ENCODE measurements at regions not wholly inside any gene's neighbourhood (a gene's known extent, or its start where the extent isn't known, plus 50 kb on each side); places are given as distances from the start of the nearest gene placed in this dataset.
"Not testable (repeated sequence)": the region's sequence is repeated elsewhere in the genome, so short reads cannot be mapped to it uniquely, and the experiment has no call there.

DNA sequence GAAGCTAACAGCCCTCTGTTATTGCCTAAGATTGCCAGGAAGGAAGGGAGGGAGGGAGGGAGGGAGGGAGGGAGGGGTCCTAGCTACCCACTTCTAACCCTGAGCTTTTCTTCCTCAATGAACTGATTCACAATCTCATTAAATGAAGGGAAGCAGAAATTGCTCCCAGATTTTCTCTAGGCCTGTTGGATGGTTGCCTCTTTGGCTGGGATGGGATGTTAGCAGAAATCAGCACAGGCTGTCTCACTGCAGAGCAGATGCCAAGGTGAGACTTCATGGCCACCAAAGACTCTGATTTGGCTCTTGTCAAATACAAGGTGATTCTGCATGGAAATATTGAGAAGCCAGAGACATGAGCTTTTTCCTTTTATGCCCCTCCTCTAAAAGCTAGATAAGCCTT, 578.6 kb downstream of the ACTL7B start:
- no peak for DNase-seq (ENCODE audit: low spot score)

DNA sequence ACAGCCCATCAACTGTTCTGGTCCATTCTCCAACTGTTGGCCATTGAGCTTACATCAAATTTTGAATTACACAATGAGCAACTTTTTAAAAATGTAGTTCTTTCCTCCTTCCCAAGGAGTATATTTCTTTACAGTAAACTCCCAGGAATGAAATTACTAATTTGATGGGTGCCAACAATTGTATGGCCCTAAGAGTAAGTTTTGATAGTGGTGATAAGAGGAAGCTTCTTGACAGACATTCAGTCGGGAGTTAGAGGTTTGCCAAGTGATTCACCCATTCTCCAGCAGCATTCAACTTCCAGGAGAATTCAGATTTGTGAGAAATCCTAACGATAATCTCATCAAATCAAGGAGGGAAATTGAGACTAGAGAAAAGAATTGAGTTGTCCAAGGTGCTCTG, 579.9 kb downstream of the ACTL7B start:
- no peak for DNase-seq (ENCODE audit: low spot score)

DNA sequence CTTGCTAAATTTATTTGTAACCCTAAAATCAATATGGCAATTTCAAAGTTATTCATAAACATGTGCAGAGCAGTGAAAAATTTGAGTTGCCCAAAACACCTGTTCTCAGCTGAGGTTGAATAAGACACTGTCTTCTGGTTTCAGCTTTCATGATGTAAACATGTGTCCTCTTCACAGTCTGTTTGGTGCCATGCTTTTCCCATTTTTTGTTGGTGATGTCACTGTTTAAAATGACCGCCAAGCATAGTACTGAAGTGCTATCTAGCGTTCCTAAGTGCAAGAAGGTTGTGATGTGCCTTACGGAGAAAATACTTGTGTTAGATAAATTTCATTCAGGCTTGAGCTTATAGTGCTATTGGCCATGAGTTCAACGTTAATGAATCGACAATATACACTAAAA, 580.8 kb downstream of the ACTL7B start:
- DNase-seq (ENCODE audit: low spot score): no peak

DNA sequence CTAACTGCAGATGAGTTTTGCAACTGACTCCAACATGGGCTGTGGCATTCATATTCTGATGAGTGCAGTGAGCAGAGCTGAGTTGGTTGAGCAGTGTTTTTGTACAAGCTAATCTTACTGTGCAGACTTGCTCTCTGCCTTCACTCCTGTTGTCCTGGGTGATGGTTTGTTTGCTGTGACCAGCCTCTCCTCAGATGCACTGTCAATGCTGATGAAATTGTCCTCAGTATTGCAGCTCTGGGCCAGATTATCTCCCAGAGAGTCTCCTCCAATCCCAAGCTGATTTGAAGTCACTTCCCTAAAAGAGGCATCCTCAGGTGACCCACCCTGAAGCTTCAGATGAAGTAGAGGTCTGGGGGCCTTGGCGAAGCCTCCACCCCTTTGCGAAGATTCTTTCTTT, 581.8 kb downstream of the ACTL7B start:
- DNase-seq (ENCODE audit: low spot score): no peak

DNA sequence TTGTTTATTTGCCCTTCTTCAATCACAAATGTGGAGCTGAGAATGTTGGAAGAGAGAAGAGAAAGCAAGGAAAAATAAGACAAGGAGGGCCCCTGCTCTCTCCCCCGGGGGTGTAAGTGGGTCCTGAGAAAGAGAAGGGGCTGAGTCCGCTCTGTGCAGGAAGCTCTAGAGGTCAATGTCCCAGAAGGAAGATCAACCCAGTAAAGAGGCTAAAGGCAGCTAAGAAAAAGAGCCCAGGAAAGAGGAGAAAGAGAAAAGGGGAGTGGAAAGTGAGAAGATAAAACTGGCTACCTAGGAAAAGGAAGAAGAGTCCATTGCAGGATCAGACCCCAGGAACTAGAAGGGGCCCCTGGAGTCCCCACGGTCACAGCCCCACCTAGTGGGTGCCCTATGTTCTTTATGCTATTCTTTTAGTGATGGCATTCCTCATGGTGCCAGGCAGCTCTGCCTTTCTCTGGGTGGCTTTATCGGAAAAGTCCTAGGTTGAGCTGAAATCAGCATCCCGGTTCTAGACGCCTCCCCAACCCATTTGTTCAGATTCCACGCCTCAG, 583.4 kb downstream of the ACTL7B start:
- DNase-seq (ENCODE audit: low spot score): peak; percentile 75

DNA sequence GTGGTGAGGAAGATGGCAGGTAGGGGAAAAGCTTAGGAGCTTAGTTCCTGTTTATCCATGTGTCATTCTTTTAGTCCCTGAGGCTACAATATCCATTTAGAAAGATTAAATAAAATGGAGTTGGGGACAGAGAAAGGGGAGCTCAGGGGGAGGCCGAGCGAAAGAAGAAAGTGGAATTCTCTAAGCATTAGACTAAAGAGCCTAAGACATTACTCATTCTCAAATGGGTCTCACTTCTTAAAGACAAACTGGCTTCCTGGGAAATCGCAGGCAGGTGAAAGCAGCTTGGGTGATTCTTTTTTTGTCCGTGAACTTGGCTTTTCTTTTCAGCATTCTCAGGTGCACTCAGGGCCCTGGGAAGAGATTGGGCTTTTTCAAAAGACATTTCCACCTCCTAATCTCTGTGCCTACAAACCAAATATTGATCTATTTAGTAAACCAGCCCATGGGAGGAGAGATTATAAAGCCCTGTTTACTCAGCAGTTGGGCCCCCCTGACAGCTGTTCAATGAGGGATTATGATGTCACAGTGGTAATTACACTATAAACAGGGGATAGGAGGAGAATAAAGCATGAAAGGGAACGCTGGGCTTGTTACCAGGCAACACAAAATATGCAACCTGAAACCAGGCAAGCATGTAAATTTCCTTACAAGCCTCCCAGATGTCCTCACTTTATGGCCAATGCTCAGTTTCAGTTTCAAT, 584.0 kb downstream of the ACTL7B start:
- peak; percentile 77 for DNase-seq (ENCODE audit: low spot score)

DNA sequence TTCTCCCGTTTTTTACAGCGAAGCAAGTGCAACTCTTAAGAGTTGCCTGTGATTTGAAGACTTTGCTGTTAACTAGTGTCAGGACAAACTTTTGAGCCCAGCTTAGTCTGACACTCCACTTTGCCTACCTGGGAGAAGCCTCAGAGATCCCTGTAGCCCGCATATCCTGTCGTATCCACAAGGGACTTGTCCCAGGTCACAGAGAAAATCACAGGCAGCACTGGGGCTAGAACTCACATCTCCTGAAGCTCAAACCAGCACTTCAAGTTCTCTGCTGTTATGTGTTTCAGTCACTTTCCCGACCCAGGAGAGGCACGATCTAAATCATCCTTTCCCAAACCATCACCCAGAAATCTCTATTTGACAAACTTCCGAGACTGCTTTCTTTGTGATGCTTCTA, 584.5 kb downstream of the ACTL7B start:
- DNase-seq (ENCODE audit: low spot score): no peak

DNA sequence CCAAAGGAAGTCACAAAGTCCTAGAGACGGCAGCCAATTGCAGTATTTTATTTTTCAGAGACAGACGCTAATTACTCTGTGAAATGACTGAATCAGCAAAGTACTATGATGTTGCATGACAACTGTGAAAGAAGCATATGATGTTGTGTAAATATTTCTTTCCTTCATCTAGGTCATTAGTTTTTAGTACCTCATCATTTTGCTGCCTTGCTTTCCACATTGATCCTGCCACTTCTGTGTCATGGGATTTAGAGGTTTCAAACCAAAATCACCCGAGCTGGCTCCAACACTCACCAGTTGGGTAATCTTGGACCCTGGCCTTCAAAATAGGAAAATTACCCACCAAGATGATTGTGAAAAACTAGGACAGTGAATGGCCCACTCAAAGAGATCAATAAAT, 585.2 kb downstream of the ACTL7B start:
- no peak for DNase-seq (ENCODE audit: low spot score)

DNA sequence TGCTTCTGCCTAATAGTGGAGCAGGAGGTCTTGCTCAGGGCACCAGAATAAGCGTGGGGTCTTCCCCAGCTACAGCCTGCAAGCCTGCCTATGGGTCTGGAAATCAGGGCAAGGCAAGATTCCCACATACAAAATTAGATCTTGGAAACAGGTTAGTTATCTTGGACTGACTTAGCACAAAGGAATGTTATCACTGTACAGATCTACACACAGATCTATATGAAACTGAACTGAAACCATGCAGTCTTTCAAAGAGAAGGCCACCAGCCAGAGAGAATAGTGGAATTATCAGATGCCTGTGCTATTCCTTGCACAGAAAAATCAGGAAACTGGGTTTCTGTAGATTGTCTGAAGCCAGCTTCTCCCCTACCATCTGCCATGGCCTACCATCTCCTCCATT, 585.7 kb downstream of the ACTL7B start:
- DNase-seq (ENCODE audit: low spot score): no peak

DNA sequence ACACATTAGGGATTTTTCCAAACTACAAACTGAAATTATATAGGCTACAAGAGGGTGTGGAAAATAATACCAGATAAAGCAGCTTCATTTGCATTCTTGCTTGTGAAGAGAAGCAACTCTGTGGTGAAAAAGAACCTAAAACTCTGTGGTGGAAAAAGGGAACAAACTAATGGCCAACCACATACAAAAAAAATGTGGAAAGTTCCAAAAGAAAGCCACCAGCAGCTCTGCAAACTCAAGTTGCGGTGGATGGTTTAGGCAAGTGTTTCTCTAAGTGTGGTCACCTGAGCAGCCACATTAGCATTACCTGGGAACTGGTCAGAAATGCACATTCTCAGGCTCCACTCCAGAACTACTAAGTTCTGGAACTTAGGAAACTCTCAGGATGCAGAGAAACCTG, 586.4 kb downstream of the ACTL7B start:
- no peak for DNase-seq (ENCODE audit: low spot score)

DNA sequence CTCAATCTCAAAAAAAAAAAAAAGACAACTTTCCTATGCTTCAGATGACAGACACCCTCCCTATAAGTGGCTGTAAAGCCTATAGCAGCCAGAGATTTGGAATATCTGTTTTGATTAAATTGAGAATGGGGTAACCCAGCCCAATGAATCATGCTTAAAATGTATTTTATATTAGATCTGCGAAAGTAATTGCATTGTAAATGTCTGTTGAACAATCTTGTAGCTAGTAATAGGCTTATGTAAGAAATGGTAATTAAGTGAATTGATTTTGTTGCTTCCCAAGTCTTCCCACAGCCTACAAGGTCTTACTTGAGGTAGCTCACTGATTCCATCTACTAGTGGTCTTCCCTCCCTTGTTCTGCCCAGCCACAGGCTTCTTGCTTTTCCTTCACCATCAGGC, 590.7 kb downstream of the ACTL7B start:
- DNase-seq (ENCODE audit: low spot score): no peak

DNA sequence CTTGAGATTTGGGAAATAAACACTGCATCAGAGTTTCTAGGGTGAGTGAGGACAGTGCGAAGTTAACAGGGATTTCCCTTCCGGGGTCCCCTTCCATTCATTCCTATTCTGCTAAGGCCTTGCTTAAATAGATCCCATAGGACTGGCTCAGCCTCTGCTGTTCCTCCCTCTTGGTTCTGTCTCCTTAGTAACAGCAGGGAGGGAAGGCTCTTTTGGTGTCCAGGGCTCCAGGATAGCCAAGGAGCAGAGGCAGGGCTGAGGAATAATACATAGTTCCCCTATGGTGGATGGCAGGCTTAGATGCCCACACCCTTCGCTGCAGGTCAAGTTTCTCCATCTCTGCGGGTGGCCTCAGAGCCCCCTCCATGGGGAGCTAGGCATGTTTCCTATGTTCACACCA, 591.7 kb downstream of the ACTL7B start:
- no peak for DNase-seq (ENCODE audit: low spot score)

DNA sequence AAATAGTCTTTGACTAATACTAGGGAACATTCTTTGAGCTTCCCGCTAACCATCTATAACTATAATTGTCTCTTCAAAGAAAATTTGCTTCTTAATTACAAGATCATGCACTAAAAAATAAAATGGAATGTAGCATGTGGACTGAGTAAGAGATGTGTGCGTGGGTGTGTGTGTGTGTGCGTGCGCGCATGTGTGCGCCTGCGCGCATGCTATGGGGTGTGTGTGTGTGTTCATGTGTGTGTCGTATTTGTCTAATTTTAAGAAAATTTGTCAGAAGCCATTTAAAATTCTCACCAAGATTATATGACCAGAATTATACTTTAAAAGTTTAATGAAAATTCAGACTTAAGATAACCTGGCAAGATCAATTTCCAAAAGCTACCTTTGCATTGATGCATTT, 593.0 kb downstream of the ACTL7B start:
- DNase-seq (ENCODE audit: low spot score): no peak

DNA sequence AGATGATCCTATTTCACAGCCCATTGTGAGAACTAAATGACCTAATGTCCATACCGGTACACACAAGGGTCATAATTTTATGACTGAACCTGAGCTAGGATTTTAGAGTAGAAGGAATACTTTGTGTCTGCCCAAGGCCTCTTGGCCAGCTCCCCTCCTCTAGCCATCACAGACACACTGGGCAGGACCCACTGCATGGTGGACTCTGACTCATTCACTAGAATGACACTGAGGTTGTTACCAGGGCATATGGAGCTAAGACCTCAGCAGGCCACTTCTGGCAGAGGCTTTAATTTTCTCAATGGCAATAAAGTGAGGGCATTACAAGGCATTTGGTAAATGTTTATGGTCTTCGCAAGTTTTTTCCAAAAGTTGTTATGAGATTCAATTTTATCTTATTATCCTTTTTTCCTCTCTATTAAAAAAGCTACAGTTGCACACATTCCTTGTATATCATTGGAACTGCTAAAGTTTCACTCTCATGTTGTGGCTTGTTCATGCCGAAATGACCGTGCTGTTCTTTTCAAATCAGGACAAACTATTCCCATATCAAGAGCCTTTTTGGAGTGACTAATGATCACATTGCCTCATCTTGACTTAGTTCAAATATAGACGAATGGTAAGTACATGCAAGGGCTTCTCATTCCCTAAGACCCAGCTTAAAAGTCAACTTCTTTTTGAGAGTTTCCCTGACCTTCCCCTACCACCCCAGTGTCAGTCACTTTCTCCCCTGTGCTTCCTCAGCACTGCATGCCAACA, 595.7 kb downstream of the ACTL7B start:
- peak; percentile 20 for DNase-seq (ENCODE audit: low spot score)

DNA sequence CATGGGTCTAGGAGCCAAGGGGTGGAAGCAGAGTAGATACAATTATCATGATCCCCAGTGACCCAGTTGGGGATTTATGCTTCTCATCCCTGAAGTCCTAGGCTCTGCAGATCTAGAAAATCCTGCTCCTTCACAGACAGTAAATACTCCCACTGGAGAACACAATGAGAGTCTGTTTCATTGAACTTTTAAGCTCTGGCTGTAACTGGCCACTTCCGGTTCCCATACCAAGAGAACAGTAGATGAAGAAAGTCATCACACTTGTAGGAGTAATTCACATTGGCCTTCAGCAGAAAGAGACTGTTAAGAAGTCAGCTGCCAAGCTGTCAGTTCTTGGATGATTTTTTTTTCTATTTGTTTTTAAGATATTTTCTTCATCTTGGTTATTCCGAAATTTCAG, 597.1 kb downstream of the ACTL7B start:
- no peak for DNase-seq (ENCODE audit: low spot score)

DNA sequence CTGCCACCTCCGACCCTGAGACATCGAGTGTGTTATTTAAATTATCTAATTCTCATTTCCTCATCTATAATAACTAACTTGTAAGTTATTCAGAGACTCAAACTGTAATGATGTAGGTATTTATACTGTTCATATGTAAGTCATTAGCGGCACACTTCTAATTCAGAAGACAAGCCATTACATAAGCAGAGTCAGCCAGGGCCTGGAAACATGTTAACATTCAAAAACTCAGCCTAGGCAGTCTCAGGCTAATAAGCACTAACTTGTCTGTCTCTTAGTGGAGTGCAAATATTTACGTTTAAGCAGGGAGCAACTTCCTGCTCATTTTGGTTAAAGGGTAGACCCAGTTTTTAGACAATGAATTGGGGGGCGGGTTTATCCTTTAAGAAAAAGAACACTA, 598.4 kb downstream of the ACTL7B start:
- no peak for DNase-seq (ENCODE audit: low spot score)

DNA sequence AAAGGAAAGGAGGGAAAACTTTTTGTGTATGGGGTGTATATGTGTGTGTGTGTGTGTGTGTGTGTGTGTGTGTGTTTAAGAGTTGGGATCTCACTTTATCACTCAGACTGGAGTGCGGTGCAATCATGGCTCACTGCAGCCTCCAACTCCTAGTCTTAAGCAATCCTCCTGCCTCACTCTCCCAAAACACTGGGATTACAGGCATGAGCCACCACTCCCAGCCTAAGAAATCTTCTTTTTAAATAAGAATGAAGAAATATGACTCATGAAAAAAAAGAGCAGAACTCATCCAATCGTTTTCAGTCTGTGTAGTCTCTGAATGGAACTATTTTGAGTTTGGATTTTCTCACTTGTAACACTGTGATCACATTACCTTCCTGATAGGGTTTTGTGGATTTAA, 601.5 kb downstream of the ACTL7B start:
- no peak for DNase-seq (ENCODE audit: low spot score)

DNA sequence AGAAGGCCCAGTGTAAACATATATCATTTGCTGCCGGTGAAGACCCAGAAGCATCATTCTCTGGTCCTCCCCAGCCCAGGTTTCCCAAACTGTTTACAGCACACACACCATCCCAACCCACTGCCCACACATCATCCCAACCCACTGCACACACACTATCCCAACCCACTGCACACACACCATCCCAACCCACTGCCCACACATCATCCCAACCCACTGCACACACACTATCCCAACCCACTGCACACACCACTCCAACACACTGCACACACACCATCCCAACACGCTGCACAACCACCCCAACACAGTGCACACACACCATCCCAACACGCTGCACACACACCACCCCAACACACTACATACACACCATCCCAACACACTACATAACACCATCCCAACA, 608.4 kb downstream of the ACTL7B start:
- DNase-seq (ENCODE audit: low spot score): not testable (repeated sequence)

DNA sequence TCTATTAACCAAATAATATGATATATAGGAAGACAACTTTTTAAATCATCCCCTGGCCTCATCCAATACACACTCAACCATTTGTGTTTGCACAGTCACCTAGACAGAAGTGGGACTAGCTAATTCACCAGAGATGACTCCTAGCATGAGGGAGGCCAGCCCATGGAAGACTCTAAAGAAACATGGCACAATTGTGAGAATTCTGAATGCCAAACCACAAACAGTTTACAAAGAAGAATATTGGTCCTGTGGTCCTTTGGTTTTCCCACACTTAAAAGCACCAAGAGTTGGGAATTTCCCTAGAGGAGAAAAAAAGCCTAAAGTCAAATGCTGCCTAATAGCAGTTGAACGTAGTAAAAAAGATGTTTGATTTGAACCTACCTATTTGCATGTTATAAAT, 609.9 kb downstream of the ACTL7B start:
- no peak for DNase-seq (ENCODE audit: low spot score)

DNA sequence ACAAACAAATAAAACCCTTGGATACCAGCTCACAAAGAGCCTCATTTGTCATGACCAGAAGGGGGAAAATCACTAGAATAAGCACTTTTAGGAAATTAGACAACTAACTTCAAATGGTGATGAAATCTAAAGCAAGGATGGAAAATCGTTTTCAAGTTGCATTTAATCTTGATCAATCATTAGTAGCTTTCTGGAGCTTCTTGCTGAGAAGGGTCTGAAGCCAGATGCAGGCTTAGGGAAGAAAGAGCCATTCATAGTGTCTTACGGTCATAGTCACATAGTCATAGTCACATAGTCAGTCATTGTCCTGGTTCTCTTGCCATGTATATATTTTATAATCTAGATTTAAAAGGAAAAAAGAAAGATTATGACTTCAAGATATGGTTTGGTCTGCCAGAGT, 610.5 kb downstream of the ACTL7B start:
- DNase-seq (ENCODE audit: low spot score): no peak

DNA sequence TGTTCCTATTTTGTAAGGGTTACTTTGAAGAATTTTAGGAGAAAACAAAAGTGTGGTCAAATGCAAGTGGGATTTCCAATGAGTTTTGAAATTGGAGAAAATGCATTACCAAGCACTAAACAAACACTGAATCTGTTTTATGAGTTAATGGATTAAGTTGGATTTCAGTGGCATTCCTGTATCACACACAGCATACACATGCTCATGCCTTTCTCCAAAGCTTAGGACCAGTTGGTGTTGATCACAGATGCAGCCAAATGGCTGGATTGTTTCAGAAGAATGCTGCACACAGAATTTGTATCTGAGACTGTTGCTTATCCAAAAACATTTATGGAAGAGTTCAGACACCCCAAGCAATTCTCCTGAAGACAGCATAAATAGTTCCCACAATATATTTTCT, 611.1 kb downstream of the ACTL7B start:
- DNase-seq (ENCODE audit: low spot score): no peak

DNA sequence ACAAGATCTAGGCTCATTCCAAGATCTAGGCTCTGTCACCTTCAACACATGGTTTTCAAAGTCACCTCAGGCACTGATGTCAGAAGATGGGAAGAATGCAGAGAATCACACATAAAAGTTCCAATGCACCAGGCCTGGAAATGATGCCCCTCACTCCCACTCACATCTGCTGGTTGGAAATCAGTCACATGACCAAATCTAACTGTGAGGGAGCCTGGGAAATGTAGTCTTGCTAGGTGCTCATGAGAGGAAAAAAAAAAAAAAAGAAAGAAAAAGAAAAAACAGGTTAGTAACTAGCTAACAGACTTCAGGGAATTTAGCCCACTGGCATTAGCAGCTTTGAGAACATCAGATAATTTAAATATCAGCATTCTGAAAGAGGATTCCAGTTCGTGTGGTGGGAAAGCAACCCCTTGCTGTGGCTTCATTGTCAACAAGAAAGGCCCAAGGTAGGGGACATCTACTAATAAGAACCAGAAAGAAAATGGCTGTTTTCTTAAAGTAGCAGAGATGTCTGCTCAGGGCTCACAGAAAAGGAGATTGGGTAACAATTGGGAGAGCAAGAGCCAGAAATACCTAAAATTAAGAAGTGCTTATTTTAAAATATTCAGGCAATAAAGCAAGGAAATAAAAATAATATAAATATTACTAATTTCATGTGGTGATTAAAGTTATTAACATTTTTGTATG, 614.3 kb downstream of the ACTL7B start:
- DNase-seq (ENCODE audit: low spot score): no peak

DNA sequence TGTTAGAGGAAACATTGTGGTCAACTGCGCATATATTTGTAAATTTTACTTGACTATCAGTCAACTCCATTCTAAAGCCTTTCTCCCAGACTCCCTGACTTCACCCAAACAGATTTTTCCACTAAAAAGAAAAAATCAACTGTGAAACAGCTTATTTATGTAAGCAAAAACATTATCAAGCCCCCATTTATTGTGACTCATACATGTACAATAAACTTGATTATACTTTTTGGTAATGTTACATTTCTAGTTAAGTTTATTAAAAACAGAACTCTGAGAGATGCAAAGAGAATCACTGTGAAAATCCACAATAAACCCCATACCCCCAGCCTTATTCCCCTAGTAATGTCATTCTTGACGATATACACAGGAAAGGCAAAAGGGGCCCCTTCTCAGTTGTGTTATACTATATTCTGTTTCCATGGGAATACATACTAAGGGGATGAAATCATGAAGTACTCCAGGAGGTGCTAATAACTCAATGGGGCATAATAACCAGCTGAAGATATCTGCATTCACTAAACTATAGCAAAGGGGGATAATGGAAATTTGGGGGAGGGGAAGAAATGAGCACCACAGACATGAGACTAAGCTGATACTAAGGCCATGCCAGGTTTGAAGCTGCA, 616.0 kb downstream of the ACTL7B start:
- no peak for DNase-seq (ENCODE audit: low spot score)
